Spinal cord (tissue), 9 donors: ENCODE measurements at regions not wholly inside any gene's neighbourhood (a gene's known extent, or its start where the extent isn't known, plus 50 kb on each side); places are given as distances from the start of the nearest gene placed in this dataset.

ENCODE experiments used
- DNase-seq, 6 donors: peaks; one replicate each; pipeline versions ENCODE4 v3.0.0 to v3.0.0-alpha.2; 2013 to 2015; ENCODE audit warnings: low spot score in 6 of 6, low read depth in 4 of 6
- H3K27ac ChIP-seq: one replicate; pipeline ENCODE4 v1.5.1; 2013; ENCODE audit warnings: low read depth, low read length, control low read depth
- H3K27me3 ChIP-seq: one replicate; pipeline ENCODE4 v1.6.1; 2013; ENCODE audit warnings: low read length; ENCODE audit not compliant: control insufficient read depth, insufficient read depth
- H3K36me3 ChIP-seq: one replicate; pipeline ENCODE4 v1.6.1; 2013; ENCODE audit warnings: low read length; ENCODE audit not compliant: control insufficient read depth, insufficient read depth
- H3K4me1 ChIP-seq: one replicate; pipeline ENCODE4 v1.6.1; 2013; ENCODE audit warnings: low read length; ENCODE audit not compliant: control insufficient read depth, insufficient read depth
- H3K4me3 ChIP-seq: one replicate; pipeline ENCODE4 v1.5.1; 2013; ENCODE audit warnings: low read depth, low read length, control low read depth
- H3K9me3 ChIP-seq: one replicate; pipeline ENCODE4 v1.6.1; 2013; ENCODE audit warnings: low read length; ENCODE audit not compliant: control insufficient read depth, insufficient read depth
- WGBS: methylation state at CpG from one replicate; pipeline ENCODE4 v1.1.5; 2013; ENCODE audit warnings: missing lambda C conversion rate; ENCODE audit not compliant: insufficient coverage; 5-methylcytosine and 5-hydroxymethylcytosine counted together
- donor health status: healthy.

DNA sequence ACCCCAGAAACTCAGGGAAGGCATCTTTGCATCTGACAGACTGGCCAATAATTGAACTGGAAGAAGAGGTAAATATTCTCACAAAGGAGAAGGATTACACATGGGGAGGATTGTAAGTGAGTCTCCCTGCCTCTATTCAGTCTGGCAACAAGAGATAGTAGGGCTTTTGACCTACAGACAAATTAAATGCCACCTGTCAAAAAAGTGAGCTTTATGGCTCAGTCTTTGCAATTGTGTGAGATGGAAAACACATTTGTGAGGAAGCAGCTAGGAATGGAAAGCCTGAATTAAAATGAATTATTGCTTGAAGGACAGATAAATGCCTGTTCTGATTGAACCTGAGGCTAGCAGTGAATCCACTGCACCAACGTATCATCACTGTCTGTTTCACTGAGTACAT is 173.3 kb upstream of the GOLIM4 start:
- H3K9me3 ChIP-seq: peaks cover 3% of the 10 kb centered on the region
- H3K36me3 ChIP-seq: no peaks in the 10 kb centered on the region
- no peaks in the 10 kb centered on the region for H3K4me1 ChIP-seq
- no peak overlapping the region for H3K27ac ChIP-seq
- H3K4me3 ChIP-seq: no peak overlapping the region
- no CpG with 5 or more reads among the region's 1 CpG for whole genome bisulfite sequencing
- H3K27me3 ChIP-seq: no peaks in the 10 kb centered on the region
- DNase-seq: peak in 1 of 6 donors; percentile 21

DNA sequence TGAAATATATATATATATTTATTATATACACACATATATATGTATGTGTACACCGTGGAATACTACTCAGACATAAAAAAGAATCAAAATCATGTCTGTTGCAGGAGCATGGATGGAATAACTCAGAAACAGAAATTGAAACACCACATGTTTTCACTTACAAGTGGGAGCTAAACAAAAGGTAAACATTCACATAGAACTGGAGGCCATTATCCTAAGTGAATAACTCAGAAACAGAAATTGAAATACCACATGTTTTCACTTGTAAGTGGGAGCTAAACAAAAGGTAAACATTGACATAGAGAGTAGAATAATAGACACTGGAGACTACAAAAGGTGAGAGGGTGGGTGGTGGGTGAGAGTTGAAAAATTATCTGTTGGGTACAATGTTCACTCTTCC is 171.5 kb upstream of the GOLIM4 start:
- no peak for DNase-seq
- no CpG with 5 or more reads among the region's 1 CpG for WGBS
- no peaks in the 10 kb centered on the region for H3K4me1 ChIP-seq
- no peaks in the 10 kb centered on the region for H3K27me3 ChIP-seq
- no peaks in the 10 kb centered on the region for H3K9me3 ChIP-seq
- H3K4me3 ChIP-seq: no peak overlapping the region
- H3K36me3 ChIP-seq: no peaks in the 10 kb centered on the region
- no peak overlapping the region for H3K27ac ChIP-seq

DNA sequence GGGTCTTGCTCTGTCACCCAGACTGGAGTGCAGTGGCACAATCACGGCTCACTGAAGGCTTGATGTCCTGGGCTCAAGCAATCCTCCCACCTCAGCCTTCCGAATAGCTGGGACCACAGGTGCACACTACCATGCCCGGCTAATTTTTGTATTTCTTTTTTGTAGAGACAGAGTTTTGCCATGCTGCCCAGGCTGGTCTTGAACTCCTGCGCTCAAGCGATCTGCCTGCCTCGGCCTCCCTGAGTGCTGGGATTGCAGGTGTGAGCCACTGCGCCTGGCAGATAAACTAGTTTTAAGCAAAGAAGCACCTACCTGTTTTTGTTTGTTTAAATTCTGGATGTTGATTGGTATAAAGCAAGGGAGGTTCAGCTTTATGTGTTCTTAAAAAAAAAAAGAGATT is 170.6 kb upstream of the GOLIM4 start:
- H3K27ac ChIP-seq: no peak overlapping the region
- no peak overlapping the region for H3K4me3 ChIP-seq
- no peaks in the 10 kb centered on the region for H3K9me3 ChIP-seq
- no peak for DNase-seq
- 97% methylated on average over 7 of the region's 7 CpGs for WGBS
- H3K36me3 ChIP-seq: no peaks in the 10 kb centered on the region
- H3K27me3 ChIP-seq: no peaks in the 10 kb centered on the region
- no peaks in the 10 kb centered on the region for H3K4me1 ChIP-seq

DNA sequence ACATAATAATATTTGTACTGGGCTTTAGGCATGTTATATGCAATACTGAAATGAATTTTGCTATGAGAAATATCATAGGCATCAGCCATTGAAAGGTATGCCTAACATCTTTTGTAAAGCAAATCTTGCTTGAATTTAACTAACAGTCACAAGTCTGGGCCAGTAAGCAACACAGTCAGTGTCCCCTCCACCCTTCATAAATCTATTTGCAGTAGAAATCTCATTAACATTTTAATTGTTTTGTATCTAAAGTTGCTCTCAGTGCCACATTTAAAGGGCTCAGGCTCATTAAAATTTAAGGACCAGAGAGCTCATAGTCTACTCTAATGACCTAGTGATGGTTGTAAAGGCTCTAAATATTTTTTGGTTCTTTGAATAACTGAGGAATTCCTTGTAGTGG is 167.2 kb upstream of the GOLIM4 start:
- Histone ChIP-seq H3K27me3 (no peaks in the 10 kb centered on the region), H3K27ac (no peak overlapping the region), H3K4me3 (no peak overlapping the region), H3K9me3 (no peaks in the 10 kb centered on the region), H3K36me3 (no peaks in the 10 kb centered on the region), H3K4me1 (no peaks in the 10 kb centered on the region)
- peak in 1 of 6 donors; percentile 44 for DNase-seq

DNA sequence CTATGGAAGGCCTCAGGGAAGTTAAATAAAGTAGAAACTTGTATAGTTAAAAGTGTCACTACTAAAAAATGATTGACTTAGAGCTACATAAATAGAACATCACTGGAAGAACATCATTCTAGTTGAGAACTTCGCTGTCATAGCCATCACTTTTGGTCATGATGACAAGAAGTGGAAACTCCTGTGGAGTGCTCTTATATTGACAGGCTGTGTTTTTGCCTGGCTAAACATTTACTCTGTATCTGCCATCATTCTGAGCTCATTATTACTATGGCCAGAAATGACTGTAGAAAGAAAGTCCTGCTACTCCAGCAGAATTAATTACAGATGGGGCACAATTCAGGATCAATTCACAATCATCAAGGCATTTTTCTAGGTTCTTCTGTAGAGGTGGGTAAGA is 165.1 kb upstream of the GOLIM4 start:
- no peak for DNase-seq
- H3K27me3 ChIP-seq: no peaks in the 10 kb centered on the region
- no CpG with 5 or more reads among the region's 1 CpG for WGBS
- H3K4me3 ChIP-seq: no peak overlapping the region
- H3K4me1 ChIP-seq: no peaks in the 10 kb centered on the region
- no peaks in the 10 kb centered on the region for H3K9me3 ChIP-seq
- H3K27ac ChIP-seq: no peak overlapping the region
- H3K36me3 ChIP-seq: no peaks in the 10 kb centered on the region

DNA sequence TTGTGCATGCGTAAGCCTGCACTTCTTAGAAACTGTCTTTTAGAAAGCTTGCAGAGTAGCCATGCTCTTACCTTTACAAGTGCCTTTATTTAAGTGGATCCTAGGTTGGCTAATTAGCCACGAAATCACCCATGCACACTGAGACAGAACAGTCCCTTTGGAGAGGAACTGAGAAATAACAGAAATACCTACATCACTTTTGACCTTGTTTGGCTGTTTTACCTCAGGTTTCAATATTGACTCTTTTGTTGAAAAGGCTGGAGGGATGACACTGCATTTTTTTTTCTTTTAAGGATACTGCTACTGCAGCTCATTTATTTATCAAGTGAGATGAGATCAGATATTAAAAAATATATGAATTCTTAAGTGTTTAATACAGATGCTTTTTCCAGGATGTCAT is 155.6 kb upstream of the GOLIM4 start:
- Histone ChIP-seq H3K36me3 (no peaks in the 10 kb centered on the region), H3K4me1 (peaks cover 13% of the 10 kb centered on the region), H3K27ac (no peak overlapping the region), H3K27me3 (no peaks in the 10 kb centered on the region), H3K4me3 (peak overlapping the region; percentile 80), H3K9me3 (peaks cover 6% of the 10 kb centered on the region)
- WGBS: no CpG with 5 or more reads among the region's 2 CpGs
- peak in 1 of 6 donors; percentile 21 for DNase-seq

DNA sequence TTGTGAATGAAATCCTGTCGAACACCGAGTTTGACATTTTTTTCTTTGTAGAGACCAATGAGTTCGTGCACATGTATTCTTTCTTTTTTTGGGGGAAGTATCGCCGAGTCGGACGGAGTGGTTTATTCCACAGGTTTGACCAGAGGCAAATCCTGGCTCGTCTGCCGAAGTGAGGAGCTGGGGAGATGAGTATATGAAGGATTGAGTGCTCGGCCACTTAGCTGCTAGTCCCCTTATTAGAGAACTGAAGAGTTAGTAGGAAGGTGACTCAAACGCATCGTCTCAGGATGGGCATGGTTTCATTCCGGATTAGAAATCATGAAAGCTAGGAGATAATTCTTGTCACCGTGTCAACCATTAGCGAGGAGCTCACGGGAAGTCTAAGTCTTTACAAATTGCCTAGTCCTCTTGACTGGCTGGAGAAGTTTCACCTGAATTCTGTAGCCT is 154.7 kb upstream of the GOLIM4 start:
- H3K9me3 ChIP-seq: peaks cover 3% of the 10 kb centered on the region
- H3K4me1 ChIP-seq: peaks cover 13% of the 10 kb centered on the region
- peak overlapping the region; percentile 80 for H3K4me3 ChIP-seq
- no peak overlapping the region for H3K27ac ChIP-seq
- peak in 3 of 6 donors; percentile 18 to 54 (median 54) for DNase-seq
- 2% methylated on average over 13 of the region's 16 CpGs for WGBS
- no peaks in the 10 kb centered on the region for H3K27me3 ChIP-seq
- no peaks in the 10 kb centered on the region for H3K36me3 ChIP-seq

DNA sequence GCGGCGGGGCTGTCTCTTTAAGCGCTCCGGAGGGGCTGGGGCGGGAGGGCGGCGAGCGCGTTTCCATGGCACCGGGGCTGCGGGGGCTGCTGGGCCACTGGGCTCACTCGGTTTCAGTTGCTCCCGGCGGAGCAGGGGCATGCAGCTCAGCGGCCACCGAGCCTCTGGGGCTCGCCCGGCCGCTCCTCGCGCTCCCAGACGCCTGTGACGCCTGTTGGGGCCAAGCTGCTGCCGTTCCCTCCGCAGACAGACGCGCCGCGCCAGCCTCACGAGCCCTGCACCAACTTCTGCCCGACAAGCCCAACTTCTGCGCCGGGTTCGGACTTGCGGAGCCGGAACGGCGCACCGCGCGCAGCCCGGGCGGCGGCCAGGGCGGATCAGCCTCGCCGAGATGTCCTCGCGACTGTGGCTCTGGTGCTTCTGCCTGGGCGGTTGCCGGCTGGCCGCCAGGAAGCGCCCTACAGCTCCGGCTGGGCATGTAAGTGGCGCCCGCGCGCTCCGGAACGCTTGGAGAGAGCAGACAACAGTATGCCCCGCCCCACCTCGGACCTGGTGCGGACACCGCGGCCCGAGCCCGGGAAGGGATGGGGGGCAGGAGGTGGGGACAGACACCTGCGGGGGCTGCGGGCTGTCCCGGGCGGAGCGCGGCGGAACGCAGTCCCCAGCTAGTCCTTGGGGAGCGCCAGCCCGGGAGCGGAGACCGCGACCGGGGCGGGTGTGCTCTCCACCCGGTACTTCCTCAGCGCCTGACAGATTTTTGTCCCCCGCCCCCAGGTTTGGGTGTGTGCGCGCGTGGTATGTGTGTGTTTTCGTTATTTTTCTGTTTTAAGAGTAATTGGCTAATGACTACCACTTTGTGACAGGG is 154.1 kb upstream of the GOLIM4 start:
- under 1% methylated on average over 87 of the region's 89 CpGs for WGBS
- peak; percentile 63 to 94 (median 72) for DNase-seq
- H3K4me1 ChIP-seq: peaks cover 13% of the 10 kb centered on the region
- H3K27me3 ChIP-seq: no peaks in the 10 kb centered on the region
- H3K9me3 ChIP-seq: no peaks in the 10 kb centered on the region
- peak overlapping the region; percentile 80 for H3K4me3 ChIP-seq
- H3K27ac ChIP-seq: peak overlapping the region; percentile 94
- no peaks in the 10 kb centered on the region for H3K36me3 ChIP-seq

DNA sequence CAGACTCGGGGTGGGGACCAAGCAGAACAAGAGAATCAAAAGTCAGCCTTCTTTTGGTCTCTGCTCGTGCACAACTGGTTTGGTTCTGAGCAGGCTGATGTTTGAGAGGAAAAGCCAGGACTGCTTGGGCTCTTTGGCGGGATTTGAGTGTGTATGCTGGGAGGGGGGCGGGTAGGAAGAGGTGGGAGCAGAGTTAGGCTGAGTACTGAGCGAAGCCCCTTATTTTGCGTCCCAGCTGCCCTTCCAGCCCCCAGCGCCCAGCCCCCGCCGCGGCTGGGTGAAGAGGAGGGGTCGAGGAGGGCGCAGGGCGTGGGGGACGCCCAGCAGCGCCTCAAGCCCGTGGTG is 153.5 kb upstream of the GOLIM4 start:
- peak overlapping the region; percentile 94 for H3K27ac ChIP-seq
- peak in 1 of 6 donors; percentile 67 for DNase-seq
- under 1% methylated on average over 16 of the region's 16 CpGs for WGBS

More for the DNA sequence above, 153.5 kb upstream of the GOLIM4 start:
- Histone ChIP-seq H3K27me3 (no peaks in the 10 kb centered on the region), H3K4me3 (peak overlapping the region; percentile 80), H3K36me3 (no peaks in the 10 kb centered on the region), H3K9me3 (no peaks in the 10 kb centered on the region), H3K4me1 (peaks cover 13% of the 10 kb centered on the region)
